Astrocyte (in vitro differentiated cells and primary cell): ENCODE measurements at regions not wholly inside any gene's neighbourhood (a gene's known extent, or its start where the extent isn't known, plus 50 kb on each side); places are given as distances from the start of the nearest gene placed in this dataset.

Experiments used
- DNase-seq: peaks from one replicate; pipeline ENCODE4 v3.0.0-alpha.2; 2010; ENCODE audit warnings: low read depth
- FAIRE-seq: peaks from 2 replicates; lab custom pipeline; 2011; peaks lifted over from hg19 to GRCh38; lab: Jason Lieb, UNC
- H2AFZ ChIP-seq: 2 replicates; pipeline ENCODE4 v1.6.0; 2012; ENCODE audit warnings: low read depth, low read length, inconsistent platforms
- H3K27ac ChIP-seq: 2 replicates; pipeline ENCODE4 v1.5.1; 2011; ENCODE audit warnings: low read depth, low read length, inconsistent platforms
- H3K27me3 ChIP-seq: 2 replicates; pipeline ENCODE4 v1.6.0; 2011; ENCODE audit warnings: low read length, inconsistent platforms; ENCODE audit not compliant: insufficient read depth
- H3K36me3 ChIP-seq: 2 replicates; pipeline ENCODE4 v1.5.1; 2011; ENCODE audit warnings: low read length, inconsistent platforms; ENCODE audit not compliant: insufficient read depth
- H3K4me1 ChIP-seq: 2 replicates; pipeline ENCODE4 v1.5.1; 2011; ENCODE audit warnings: low read length, inconsistent platforms; ENCODE audit not compliant: insufficient read depth
- H3K4me2 ChIP-seq: 2 replicates; pipeline ENCODE4 v1.6.0; 2012; ENCODE audit warnings: low read length, inconsistent platforms
- H3K4me3 ChIP-seq: 2 replicates; pipeline ENCODE4 v1.5.1; 2011; ENCODE audit warnings: low read depth, mild to moderate bottlenecking, low read length, inconsistent platforms; ENCODE audit not compliant: insufficient read depth
- H3K79me2 ChIP-seq: 2 replicates; pipeline ENCODE4 v1.6.0; 2012; ENCODE audit warnings: mild to moderate bottlenecking, low read length, inconsistent platforms; ENCODE audit not compliant: insufficient read depth
- H3K9ac ChIP-seq: 2 replicates; pipeline ENCODE4 v1.6.0; 2012; ENCODE audit warnings: mild to moderate bottlenecking, low read length, inconsistent platforms
- H3K9me3 ChIP-seq: 2 replicates; pipeline ENCODE4 v1.5.1; 2012; ENCODE audit warnings: low read depth, mild to moderate bottlenecking, low read length, inconsistent platforms; ENCODE audit not compliant: insufficient read depth
- H4K20me1 ChIP-seq: 2 replicates; pipeline ENCODE4 v1.6.0; 2012; ENCODE audit warnings: low read length, inconsistent platforms; ENCODE audit not compliant: insufficient read depth
- H3K27ac Mint-ChIP-seq: one replicate; pipeline ENCODE4 v1.8.0; 2021; ENCODE audit warnings: mild to moderate bottlenecking, mixed read lengths; ENCODE audit not compliant: unreplicated experiment
- H3K27me3 Mint-ChIP-seq: one replicate; pipeline ENCODE4 v1.8.0; 2021; ENCODE audit warnings: low read depth, mixed read lengths; ENCODE audit not compliant: unreplicated experiment
- H3K36me3 Mint-ChIP-seq: one replicate; pipeline ENCODE4 v1.8.0; 2021; ENCODE audit warnings: low read depth, mixed read lengths; ENCODE audit not compliant: unreplicated experiment
- H3K4me1 Mint-ChIP-seq: one replicate; pipeline ENCODE4 v1.8.0; 2021; ENCODE audit warnings: low read depth, mixed read lengths; ENCODE audit not compliant: unreplicated experiment
- H3K4me3 Mint-ChIP-seq: one replicate; pipeline ENCODE4 v1.8.0; 2021; ENCODE audit warnings: mild to moderate bottlenecking, moderate library complexity, mixed read lengths; ENCODE audit not compliant: unreplicated experiment
- H3K9me3 Mint-ChIP-seq: one replicate; pipeline ENCODE4 v1.8.0; 2021; ENCODE audit warnings: mild to moderate bottlenecking, mixed read lengths; ENCODE audit not compliant: unreplicated experiment
- CTCF ChIP-seq: IDR thresholded peaks from 2 replicates; pipeline ENCODE4 v1.5.1; 2011; ENCODE audit warnings: low read depth, mild to moderate bottlenecking, inconsistent platforms, low read length, moderate library complexity; ENCODE audit not compliant: insufficient read depth
- EZH2 ChIP-seq: IDR thresholded peaks from 2 replicates; pipeline ENCODE4 v1.6.1; 2012; ENCODE audit warnings: mild to moderate bottlenecking, low read length, inconsistent platforms; ENCODE audit not compliant: insufficient read depth

DNA sequence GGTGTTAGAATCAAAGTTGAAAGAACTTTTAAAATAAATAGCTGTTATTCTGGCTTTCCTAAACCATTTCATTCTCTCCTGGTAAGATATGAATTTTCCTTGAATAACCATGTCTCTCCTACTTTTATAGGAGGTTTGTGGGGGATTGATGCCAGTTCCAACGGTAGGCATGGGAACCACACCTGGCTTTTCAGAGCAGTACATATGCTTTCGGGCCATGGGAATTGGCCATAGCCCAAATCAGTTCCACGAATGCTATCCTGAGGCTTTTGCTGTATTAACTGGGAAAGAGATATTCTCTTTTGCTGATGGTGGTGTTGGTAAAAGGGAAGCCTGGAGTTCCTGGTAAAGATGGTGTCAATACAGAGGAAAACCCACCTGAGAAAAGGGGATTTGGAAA lies 396.2 kb upstream of the ZNF385D start:
- H3K4me2 ChIP-seq = no peak overlapping the region
- H3K27me3 ChIP-seq = no peaks in the 10 kb centered on the region
- no peaks in the 10 kb centered on the region for H3K9me3 ChIP-seq
- H3K4me3 ChIP-seq = no peak overlapping the region
- H3K9ac ChIP-seq = no peak overlapping the region
- Mint-ChIP-seq H3K4me1 (no peaks in the 10 kb centered on the region), H3K4me3 (no peak overlapping the region), H3K36me3 (no peaks in the 10 kb centered on the region), H3K27me3 (no peaks in the 10 kb centered on the region), H3K27ac (no peak overlapping the region), H3K9me3 (no peaks in the 10 kb centered on the region)
- no peak for DNase-seq
- H2AFZ ChIP-seq = no peak overlapping the region
- TF ChIP-seq CTCF (no peak), EZH2 (no peak)
- no peak overlapping the region for H3K27ac ChIP-seq
- no peaks in the 10 kb centered on the region for H4K20me1 ChIP-seq
- H3K79me2 ChIP-seq = no peaks in the 10 kb centered on the region
- no peaks in the 10 kb centered on the region for H3K36me3 ChIP-seq
- FAIRE-seq = no peak
- no peaks in the 10 kb centered on the region for H3K4me1 ChIP-seq

DNA sequence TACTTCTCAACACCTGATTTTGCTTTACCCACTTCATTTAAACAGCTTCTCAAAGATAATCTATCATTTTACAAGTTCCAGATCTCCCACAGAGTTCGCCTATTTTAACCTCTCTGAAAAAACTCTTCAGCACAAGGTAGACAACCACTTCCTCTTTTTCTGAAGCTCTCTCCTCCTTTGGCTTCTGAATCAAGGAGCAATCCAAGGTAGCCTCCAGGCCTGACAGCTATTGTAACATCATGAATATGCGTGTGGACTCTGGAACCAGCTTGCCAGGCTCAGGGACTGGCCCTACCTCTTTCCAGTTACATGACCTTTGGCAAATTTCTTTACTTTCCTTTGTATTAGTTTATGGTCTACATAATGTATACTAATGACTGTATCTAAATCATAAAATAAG lies 405.9 kb upstream of the ZNF385D start:
- Histone ChIP-seq H4K20me1 (no peaks in the 10 kb centered on the region), H3K36me3 (no peaks in the 10 kb centered on the region), H3K4me3 (no peak overlapping the region), H3K9me3 (no peaks in the 10 kb centered on the region), H3K79me2 (no peaks in the 10 kb centered on the region), H3K27ac (no peak overlapping the region), H2AFZ (no peak overlapping the region), H3K27me3 (no peaks in the 10 kb centered on the region), H3K9ac (no peak overlapping the region), H3K4me2 (no peak overlapping the region), H3K4me1 (no peaks in the 10 kb centered on the region)
- Mint-ChIP-seq H3K27ac (no peak overlapping the region), H3K4me1 (no peaks in the 10 kb centered on the region), H3K9me3 (no peaks in the 10 kb centered on the region), H3K27me3 (no peaks in the 10 kb centered on the region), H3K36me3 (no peaks in the 10 kb centered on the region), H3K4me3 (no peak overlapping the region)
- DNase-seq = no peak
- TF ChIP-seq EZH2 = no peak
- no peak for TF ChIP-seq CTCF
- FAIRE-seq = no peak

- Histone ChIP-seq H3K9ac (no peak overlapping the region), H3K4me1 (no peaks in the 10 kb centered on the region), H3K36me3 (no peaks in the 10 kb centered on the region), H3K27ac (no peak overlapping the region), H3K4me2 (no peak overlapping the region), H3K9me3 (no peaks in the 10 kb centered on the region), H3K79me2 (no peaks in the 10 kb centered on the region), H3K27me3 (no peaks in the 10 kb centered on the region), H3K4me3 (no peak overlapping the region), H2AFZ (no peak overlapping the region), H4K20me1 (no peaks in the 10 kb centered on the region)
- no peaks in the 10 kb centered on the region for H3K36me3 Mint-ChIP-seq
- no peaks in the 10 kb centered on the region for H3K27me3 Mint-ChIP-seq
- no peak overlapping the region for H3K4me3 Mint-ChIP-seq
- no peak for FAIRE-seq
- DNase-seq = no peak
- H3K9me3 Mint-ChIP-seq = no peaks in the 10 kb centered on the region
- no peaks in the 10 kb centered on the region for H3K4me1 Mint-ChIP-seq
- no peak overlapping the region for H3K27ac Mint-ChIP-seq
- TF ChIP-seq EZH2 = no peak
Observed at GRCh38 chr3:22157848-22158247, 406.8 kb upstream of the ZNF385D start.
